CD4-positive, alpha-beta T cell treated with Interleukin-17A for 4 hours (primary cell): ENCODE measurements at regions not wholly inside any gene's neighbourhood (a gene's known extent, or its start where the extent isn't known, plus 50 kb on each side); places are given as distances from the start of the nearest gene placed in this dataset.
"Not testable (repeated sequence)": the region's sequence is repeated elsewhere in the genome, so short reads cannot be mapped to it uniquely, and the experiment has no call there.

ENCODE experiments used
- DNase-seq: peaks from one replicate; pipeline ENCODE4 v3.0.0-alpha.2; 2020; ENCODE audit warnings: mixed read lengths

GRCh38 chr3:177609613-177610012 lies 412.3 kb upstream of the TBL1XR1 start:
- no peak for DNase-seq

GRCh38 chr3:177610262-177610661 lies 413.0 kb upstream of the TBL1XR1 start:
- DNase-seq, result no peak

- peak; percentile 56 for DNase-seq
Measured at GRCh38 chr3:177610686-177611633, 413.7 kb upstream of the TBL1XR1 start.

- no peak for DNase-seq
Measured at GRCh38 chr3:177611752-177612334, 414.6 kb upstream of the TBL1XR1 start.

GRCh38 chr3:177613901-177614300 lies 416.6 kb upstream of the TBL1XR1 start:
- DNase-seq, result no peak

GRCh38 chr3:177615015-177615414 lies 417.7 kb upstream of the TBL1XR1 start:
- no peak for DNase-seq

- DNase-seq, result no peak
Measured at GRCh38 chr3:177618873-177619733, 421.8 kb upstream of the TBL1XR1 start.

GRCh38 chr3:177620073-177620472 lies 422.8 kb upstream of the TBL1XR1 start:
- no peak for DNase-seq

GRCh38 chr3:177622520-177622919 lies 425.2 kb upstream of the TBL1XR1 start:
- DNase-seq, result no peak

- no peak for DNase-seq
Measured at GRCh38 chr3:177622982-177623617, 425.8 kb upstream of the TBL1XR1 start.

GRCh38 chr3:177624528-177625495 lies 427.5 kb upstream of the TBL1XR1 start:
- no peak for DNase-seq

- DNase-seq, result no peak
Measured at GRCh38 chr3:177626045-177626444, 428.8 kb upstream of the TBL1XR1 start.

- DNase-seq, result not testable (repeated sequence)
Measured at GRCh38 chr3:177628095-177628719, 430.9 kb upstream of the TBL1XR1 start.

GRCh38 chr3:177629276-177629675 lies 432.0 kb upstream of the TBL1XR1 start:
- no peak for DNase-seq

GRCh38 chr3:177633671-177634207 lies 436.5 kb upstream of the TBL1XR1 start:
- no peak for DNase-seq

GRCh38 chr3:177635601-177636106 lies 438.4 kb upstream of the TBL1XR1 start:
- DNase-seq, result not testable (repeated sequence)

GRCh38 chr3:177640319-177640965 lies 443.2 kb upstream of the TBL1XR1 start:
- DNase-seq, result peak; percentile 14

- no peak for DNase-seq
Measured at GRCh38 chr3:177641206-177641605, 443.9 kb upstream of the TBL1XR1 start.

GRCh38 chr3:177642042-177642803 lies 444.9 kb upstream of the TBL1XR1 start:
- DNase-seq, result no peak
